ENCODE measurements at regions not wholly inside any gene's neighbourhood (a gene's known extent, or its start where the extent isn't known, plus 50 kb on each side); places are given as distances from the start of the nearest gene placed in this dataset.
"Not testable (repeated sequence)": the region's sequence is repeated elsewhere in the genome, so short reads cannot be mapped to it uniquely, and the experiment has no call there.

- no peaks in the 10 kb centered on the region for H3K27me3 ChIP-seq (ENCODE audit: control insufficient read depth, insufficient read depth, low read length)
- H3K4me1 ChIP-seq (ENCODE audit: control insufficient read depth, insufficient read depth, low read length), result peaks cover 6% of the 10 kb centered on the region
- no peaks in the 10 kb centered on the region for H3K9me3 ChIP-seq (ENCODE audit: control insufficient read depth, insufficient read depth, low read length)
Measured at GRCh38 chr4:115222061-115222460, 108.6 kb upstream of the NDST4 start.

GRCh38 chr4:115219862-115220261 is 106.4 kb upstream of the NDST4 start:
- peaks cover 6% of the 10 kb centered on the region for H3K4me1 ChIP-seq (ENCODE audit: control insufficient read depth, insufficient read depth, low read length)
- no peaks in the 10 kb centered on the region for H3K36me3 ChIP-seq (ENCODE audit: control insufficient read depth, insufficient read depth, low read length)
- no peaks in the 10 kb centered on the region for H3K27me3 ChIP-seq (ENCODE audit: control insufficient read depth, insufficient read depth, low read length)
- H3K4me3 ChIP-seq (ENCODE audit: low read depth, low read length), result no peak overlapping the region
- no peak overlapping the region for H3K9ac ChIP-seq (ENCODE audit: low read depth, low read length)
- H3K9me3 ChIP-seq (ENCODE audit: control insufficient read depth, insufficient read depth, low read length), result no peaks in the 10 kb centered on the region

More at GRCh38 chr4:115222061-115222460, 108.6 kb upstream of the NDST4 start:
- no peak overlapping the region for H3K9ac ChIP-seq (ENCODE audit: low read depth, low read length)
- no peak overlapping the region for H3K4me3 ChIP-seq (ENCODE audit: low read depth, low read length)
- H3K36me3 ChIP-seq (ENCODE audit: control insufficient read depth, insufficient read depth, low read length), result no peaks in the 10 kb centered on the region

DNA sequence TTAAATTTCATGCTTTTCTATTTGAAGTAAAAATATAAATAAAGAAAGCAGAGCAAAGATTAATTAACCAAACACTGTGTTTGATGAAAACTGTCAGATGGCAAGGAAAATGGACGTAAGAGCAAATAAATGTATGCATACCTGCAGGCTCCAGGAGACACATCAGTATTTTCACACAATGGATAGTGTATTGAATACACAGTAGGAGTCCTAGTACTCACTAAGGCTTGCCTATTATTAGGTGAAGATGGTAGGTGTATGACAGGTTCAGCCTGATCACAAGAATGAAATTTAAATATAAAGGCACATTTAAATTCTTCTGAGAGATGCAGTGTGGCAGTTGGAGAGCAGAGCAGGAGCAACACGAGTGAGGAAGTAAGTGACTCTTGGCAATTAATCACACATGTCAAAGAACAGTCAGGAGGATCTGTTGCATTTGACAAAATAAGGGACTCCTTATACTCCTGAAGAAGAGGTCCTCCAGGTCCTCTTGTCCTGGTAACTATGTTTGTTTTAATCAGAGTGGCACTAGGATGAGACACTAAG is 106.0 kb upstream of the NDST4 start:
- no peak overlapping the region for H3K4me3 ChIP-seq (ENCODE audit: low read depth, low read length)
- no peaks in the 10 kb centered on the region for H3K9me3 ChIP-seq (ENCODE audit: control insufficient read depth, insufficient read depth, low read length)
- no peaks in the 10 kb centered on the region for H3K27me3 ChIP-seq (ENCODE audit: control insufficient read depth, insufficient read depth, low read length)
- peaks cover 6% of the 10 kb centered on the region for H3K4me1 ChIP-seq (ENCODE audit: control insufficient read depth, insufficient read depth, low read length)
- H3K9ac ChIP-seq (ENCODE audit: low read depth, low read length), result no peak overlapping the region
- no peaks in the 10 kb centered on the region for H3K36me3 ChIP-seq (ENCODE audit: control insufficient read depth, insufficient read depth, low read length)

DNA sequence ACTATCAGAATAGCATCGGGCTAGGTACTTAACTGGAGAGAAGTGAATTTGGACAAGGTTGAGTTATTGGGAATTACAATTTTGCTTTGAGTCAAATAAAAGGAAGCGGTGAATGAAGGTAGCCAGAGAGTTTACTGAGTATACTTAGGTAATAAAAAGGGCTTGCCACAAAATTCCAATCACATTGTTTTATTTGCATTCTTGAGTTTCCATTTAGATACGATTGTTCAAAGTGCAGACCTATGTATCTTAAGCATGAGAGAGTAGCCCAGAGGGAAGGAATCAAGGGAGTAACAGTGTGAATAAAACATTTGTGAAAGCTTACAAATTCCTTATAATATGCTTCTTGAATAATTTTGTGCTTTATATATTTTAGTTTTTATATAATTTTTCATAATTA is 102.5 kb upstream of the NDST4 start:
- Histone ChIP-seq H3K4me1 (ENCODE audit: control insufficient read depth, insufficient read depth, low read length) (peaks cover 6% of the 10 kb centered on the region), H3K9ac (ENCODE audit: low read depth, low read length) (no peak overlapping the region), H3K4me3 (ENCODE audit: low read depth, low read length) (no peak overlapping the region), H3K36me3 (ENCODE audit: control insufficient read depth, insufficient read depth, low read length) (no peaks in the 10 kb centered on the region), H3K27me3 (ENCODE audit: control insufficient read depth, insufficient read depth, low read length) (no peaks in the 10 kb centered on the region), H3K9me3 (ENCODE audit: control insufficient read depth, insufficient read depth, low read length) (no peaks in the 10 kb centered on the region)

- no peaks in the 10 kb centered on the region for H3K4me1 ChIP-seq (ENCODE audit: control insufficient read depth, insufficient read depth, low read length)
- no peaks in the 10 kb centered on the region for H3K27me3 ChIP-seq (ENCODE audit: control insufficient read depth, insufficient read depth, low read length)
- H3K9me3 ChIP-seq (ENCODE audit: control insufficient read depth, insufficient read depth, low read length), result no peaks in the 10 kb centered on the region
- no peak overlapping the region for H3K4me3 ChIP-seq (ENCODE audit: low read depth, low read length)
- no peak overlapping the region for H3K9ac ChIP-seq (ENCODE audit: low read depth, low read length)
- H3K36me3 ChIP-seq (ENCODE audit: control insufficient read depth, insufficient read depth, low read length), result no peaks in the 10 kb centered on the region
Measured at GRCh38 chr4:115213716-115214115, 100.3 kb upstream of the NDST4 start.

GRCh38 chr4:115201042-115201330 is 87.6 kb upstream of the NDST4 start:
- H3K4me1 ChIP-seq (ENCODE audit: control insufficient read depth, insufficient read depth, low read length), result no peaks in the 10 kb centered on the region

GRCh38 chr4:115200201-115201041 is 87.0 kb upstream of the NDST4 start:
- H3K36me3 ChIP-seq (ENCODE audit: control insufficient read depth, insufficient read depth, low read length); H3K9me3 ChIP-seq (ENCODE audit: control insufficient read depth, insufficient read depth, low read length); H3K4me1 ChIP-seq (ENCODE audit: control insufficient read depth, insufficient read depth, low read length); H3K4me3 ChIP-seq (ENCODE audit: low read depth, low read length); H3K27me3 ChIP-seq (ENCODE audit: control insufficient read depth, insufficient read depth, low read length); H3K9ac ChIP-seq (ENCODE audit: low read depth, low read length): not testable (repeated sequence)

More at GRCh38 chr4:115201042-115201330, 87.6 kb upstream of the NDST4 start:
- no peak overlapping the region for H3K9ac ChIP-seq (ENCODE audit: low read depth, low read length)
- no peaks in the 10 kb centered on the region for H3K27me3 ChIP-seq (ENCODE audit: control insufficient read depth, insufficient read depth, low read length)
- H3K36me3 ChIP-seq (ENCODE audit: control insufficient read depth, insufficient read depth, low read length), result no peaks in the 10 kb centered on the region
- H3K9me3 ChIP-seq (ENCODE audit: control insufficient read depth, insufficient read depth, low read length), result no peaks in the 10 kb centered on the region
- H3K4me3 ChIP-seq (ENCODE audit: low read depth, low read length), result no peak overlapping the region

DNA sequence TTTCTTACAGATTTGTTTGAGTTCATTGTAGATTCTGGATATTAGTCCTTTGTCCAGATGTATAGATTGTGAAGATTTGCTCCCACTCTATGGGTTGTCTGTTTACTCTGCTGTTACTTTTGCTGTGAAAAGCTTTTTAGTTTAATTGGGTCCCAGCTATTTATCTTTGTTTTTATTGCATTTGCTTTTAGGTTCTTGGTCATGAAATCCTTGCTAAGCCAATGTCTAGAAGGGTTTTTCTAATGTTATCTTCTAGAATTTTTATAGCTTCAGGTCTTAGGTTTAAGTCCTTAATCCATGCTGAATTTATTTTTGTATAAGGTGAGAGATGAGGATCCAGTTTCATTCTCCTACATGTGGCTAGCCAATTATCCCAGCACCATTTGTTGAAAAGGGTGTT is 81.2 kb upstream of the NDST4 start:
- not testable (repeated sequence) for H3K4me1 ChIP-seq (ENCODE audit: control insufficient read depth, insufficient read depth, low read length); H3K9ac ChIP-seq (ENCODE audit: low read depth, low read length); H3K9me3 ChIP-seq (ENCODE audit: control insufficient read depth, insufficient read depth, low read length); H3K27me3 ChIP-seq (ENCODE audit: control insufficient read depth, insufficient read depth, low read length); H3K4me3 ChIP-seq (ENCODE audit: low read depth, low read length); H3K36me3 ChIP-seq (ENCODE audit: control insufficient read depth, insufficient read depth, low read length)

DNA sequence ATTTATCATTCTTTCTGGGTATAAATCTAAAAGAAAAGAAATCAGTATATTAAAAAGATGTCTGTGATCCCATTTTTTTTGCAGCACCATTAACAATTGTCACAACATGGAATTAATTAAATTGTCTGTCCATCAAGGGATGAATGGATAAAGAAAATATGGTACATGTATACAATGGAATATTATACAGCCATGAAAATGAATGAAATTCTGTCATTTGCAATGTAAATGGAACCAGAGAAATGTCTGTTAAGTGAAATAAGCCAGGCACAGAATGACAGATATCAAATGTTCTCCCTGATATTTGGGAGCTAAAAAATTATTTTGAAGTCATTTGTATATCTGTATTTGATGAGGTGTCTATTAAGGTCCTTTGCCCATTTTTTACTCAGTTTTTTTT is 77.1 kb upstream of the NDST4 start:
- no peaks in the 10 kb centered on the region for H3K36me3 ChIP-seq (ENCODE audit: control insufficient read depth, insufficient read depth, low read length)

DNA sequence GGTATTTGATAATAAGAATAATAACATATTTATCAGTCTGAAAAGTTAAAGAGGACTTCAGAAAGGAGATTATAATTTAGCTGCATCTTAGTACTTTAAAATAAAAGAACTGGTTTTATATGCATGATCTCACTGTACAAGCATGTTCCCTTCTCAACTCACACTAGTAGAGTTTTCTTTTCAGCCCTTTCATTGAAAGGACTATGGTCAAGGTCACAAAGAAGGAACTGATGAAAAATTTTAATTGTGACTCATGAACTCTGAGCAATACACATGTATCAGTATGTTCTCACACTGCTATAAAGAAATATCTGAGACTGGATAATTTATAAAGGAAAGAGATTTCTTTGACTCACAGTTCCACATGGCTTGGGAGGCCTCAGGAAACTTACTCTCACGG is 73.7 kb upstream of the NDST4 start:
- H3K9ac ChIP-seq (ENCODE audit: low read depth, low read length), result no peak overlapping the region
- H3K4me3 ChIP-seq (ENCODE audit: low read depth, low read length), result no peak overlapping the region
- no peaks in the 10 kb centered on the region for H3K27me3 ChIP-seq (ENCODE audit: control insufficient read depth, insufficient read depth, low read length)
- no peaks in the 10 kb centered on the region for H3K36me3 ChIP-seq (ENCODE audit: control insufficient read depth, insufficient read depth, low read length)
- no peaks in the 10 kb centered on the region for H3K9me3 ChIP-seq (ENCODE audit: control insufficient read depth, insufficient read depth, low read length)
- no peaks in the 10 kb centered on the region for H3K4me1 ChIP-seq (ENCODE audit: control insufficient read depth, insufficient read depth, low read length)

More for the DNA sequence above, 77.1 kb upstream of the NDST4 start:
- H3K4me3 ChIP-seq (ENCODE audit: low read depth, low read length), result no peak overlapping the region
- H3K9me3 ChIP-seq (ENCODE audit: control insufficient read depth, insufficient read depth, low read length), result no peaks in the 10 kb centered on the region
- no peaks in the 10 kb centered on the region for H3K4me1 ChIP-seq (ENCODE audit: control insufficient read depth, insufficient read depth, low read length)
- no peak overlapping the region for H3K9ac ChIP-seq (ENCODE audit: low read depth, low read length)
- H3K27me3 ChIP-seq (ENCODE audit: control insufficient read depth, insufficient read depth, low read length), result no peaks in the 10 kb centered on the region

DNA sequence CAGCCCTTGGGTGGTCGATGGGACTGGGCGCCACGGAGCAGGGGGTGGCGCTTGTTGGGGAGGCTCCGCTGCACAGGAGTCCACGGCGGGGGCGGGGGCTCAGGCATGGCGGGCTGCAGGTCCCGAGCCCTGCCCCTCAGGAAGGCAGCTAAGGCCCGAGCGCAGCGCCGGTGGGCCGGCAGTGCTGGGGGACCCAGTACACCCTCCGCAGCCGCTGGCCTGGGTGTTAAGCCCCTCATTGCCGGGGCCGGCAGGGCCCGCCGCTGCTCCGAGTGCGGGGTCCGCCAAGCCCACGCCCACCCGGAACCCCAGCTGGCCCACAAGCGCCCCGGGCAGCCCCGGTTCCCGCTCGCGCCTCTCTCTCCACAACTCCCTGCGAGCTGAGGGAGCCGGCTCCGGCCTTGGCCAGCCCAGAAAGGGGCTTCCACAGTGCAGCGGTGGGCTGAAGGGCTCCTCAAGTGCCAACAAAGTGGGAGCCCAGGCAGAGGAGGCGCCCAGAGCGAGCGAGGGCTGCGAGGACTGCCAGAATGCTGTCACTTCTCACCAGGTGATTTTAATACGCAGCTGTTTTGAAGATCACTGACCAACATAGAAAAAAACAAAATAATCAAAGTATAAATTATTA is 66.1 kb upstream of the NDST4 start:
- not testable (repeated sequence) for H3K9me3 ChIP-seq (ENCODE audit: control insufficient read depth, insufficient read depth, low read length); H3K4me3 ChIP-seq (ENCODE audit: low read depth, low read length); H3K36me3 ChIP-seq (ENCODE audit: control insufficient read depth, insufficient read depth, low read length); H3K4me1 ChIP-seq (ENCODE audit: control insufficient read depth, insufficient read depth, low read length); H3K9ac ChIP-seq (ENCODE audit: low read depth, low read length); H3K27me3 ChIP-seq (ENCODE audit: control insufficient read depth, insufficient read depth, low read length)

DNA sequence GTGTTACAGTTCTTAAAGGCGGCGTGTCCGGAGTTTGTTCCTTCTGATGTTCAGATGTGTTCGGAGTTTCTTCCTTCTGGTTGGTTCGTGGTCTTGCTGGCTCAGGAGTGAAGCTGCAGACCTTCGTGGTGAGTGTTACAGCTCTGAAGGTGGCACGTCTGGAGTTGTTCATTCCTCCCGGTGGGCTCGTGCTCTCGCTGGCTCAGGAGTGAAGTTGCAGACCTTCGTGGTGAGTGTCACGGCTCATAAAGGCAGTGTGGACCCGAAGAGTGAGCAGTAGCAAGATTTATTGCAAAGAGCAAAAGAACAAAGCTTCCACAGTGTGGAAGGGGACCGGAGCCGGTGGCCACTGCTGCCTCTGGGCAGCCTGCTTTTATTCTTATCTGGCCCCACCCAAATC is 65.3 kb upstream of the NDST4 start:
- not testable (repeated sequence) for H3K27me3 ChIP-seq (ENCODE audit: control insufficient read depth, insufficient read depth, low read length); H3K9me3 ChIP-seq (ENCODE audit: control insufficient read depth, insufficient read depth, low read length); H3K4me1 ChIP-seq (ENCODE audit: control insufficient read depth, insufficient read depth, low read length); H3K36me3 ChIP-seq (ENCODE audit: control insufficient read depth, insufficient read depth, low read length); H3K9ac ChIP-seq (ENCODE audit: low read depth, low read length); H3K4me3 ChIP-seq (ENCODE audit: low read depth, low read length)

Data from iPS-15b (cell line).